HG03342 (cell line): ENCODE measurements at regions not wholly inside any gene's neighbourhood (a gene's known extent, or its start where the extent isn't known, plus 50 kb on each side); places are given as distances from the start of the nearest gene placed in this dataset.

Experiments
- ATAC-seq: cut with Tn5 transposase; IDR thresholded peaks from one replicate; pipeline ENCODE4 v1.9.1; 2021; ENCODE audit warnings: mild to moderate bottlenecking, moderate library complexity; ENCODE audit not compliant: unreplicated experiment

DNA sequence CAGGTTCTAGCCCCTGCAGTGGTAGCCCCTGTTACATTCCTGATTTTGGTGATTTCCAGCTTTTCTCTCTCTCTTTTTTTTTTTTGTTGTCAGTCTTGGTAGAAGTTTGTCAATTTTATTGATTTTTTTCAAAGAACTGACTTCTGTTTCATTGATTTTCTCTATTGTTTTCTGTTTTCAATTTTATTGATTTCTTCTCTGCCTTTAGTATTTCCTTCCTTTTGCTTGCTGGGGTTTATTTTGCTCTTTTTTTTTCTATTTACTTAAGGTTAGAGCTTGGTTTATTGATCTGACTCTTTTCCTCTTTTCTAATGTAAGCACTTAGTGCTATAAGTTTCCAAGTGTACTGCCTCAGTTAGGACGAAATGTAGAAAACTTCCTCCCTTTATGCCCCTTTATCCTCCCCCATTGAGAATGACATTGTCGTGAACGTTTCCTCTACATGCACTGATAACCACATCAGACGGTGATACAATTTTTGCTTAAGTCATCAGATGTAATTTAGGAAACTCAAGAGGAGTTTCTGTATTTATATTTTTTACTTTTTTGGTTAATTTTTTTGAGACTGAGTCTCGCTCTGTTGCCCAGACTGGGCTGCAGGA lies 81.1 kb upstream of the HS6ST1 start:
- ATAC-seq, result no peak

DNA sequence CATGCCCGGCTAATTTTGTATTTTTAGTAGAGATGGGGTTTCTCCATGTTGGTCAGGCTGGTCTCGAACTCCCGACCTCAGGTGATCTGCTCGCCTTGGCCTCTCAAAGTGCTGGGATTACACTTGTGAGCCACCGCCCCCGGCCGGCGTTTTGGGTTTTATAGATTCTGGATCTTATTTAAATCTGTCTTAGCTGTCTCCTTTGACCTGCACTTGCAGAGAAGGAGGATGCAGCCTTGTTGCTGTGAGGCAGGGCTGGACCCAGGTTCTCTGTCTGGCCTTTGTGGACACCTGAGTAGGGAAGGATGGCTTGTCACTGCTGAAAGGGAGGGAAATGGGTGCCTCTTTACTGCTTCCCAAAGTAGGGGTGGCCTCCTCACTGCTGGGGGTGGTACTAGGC lies 83.0 kb upstream of the HS6ST1 start:
- no peak for ATAC-seq

DNA sequence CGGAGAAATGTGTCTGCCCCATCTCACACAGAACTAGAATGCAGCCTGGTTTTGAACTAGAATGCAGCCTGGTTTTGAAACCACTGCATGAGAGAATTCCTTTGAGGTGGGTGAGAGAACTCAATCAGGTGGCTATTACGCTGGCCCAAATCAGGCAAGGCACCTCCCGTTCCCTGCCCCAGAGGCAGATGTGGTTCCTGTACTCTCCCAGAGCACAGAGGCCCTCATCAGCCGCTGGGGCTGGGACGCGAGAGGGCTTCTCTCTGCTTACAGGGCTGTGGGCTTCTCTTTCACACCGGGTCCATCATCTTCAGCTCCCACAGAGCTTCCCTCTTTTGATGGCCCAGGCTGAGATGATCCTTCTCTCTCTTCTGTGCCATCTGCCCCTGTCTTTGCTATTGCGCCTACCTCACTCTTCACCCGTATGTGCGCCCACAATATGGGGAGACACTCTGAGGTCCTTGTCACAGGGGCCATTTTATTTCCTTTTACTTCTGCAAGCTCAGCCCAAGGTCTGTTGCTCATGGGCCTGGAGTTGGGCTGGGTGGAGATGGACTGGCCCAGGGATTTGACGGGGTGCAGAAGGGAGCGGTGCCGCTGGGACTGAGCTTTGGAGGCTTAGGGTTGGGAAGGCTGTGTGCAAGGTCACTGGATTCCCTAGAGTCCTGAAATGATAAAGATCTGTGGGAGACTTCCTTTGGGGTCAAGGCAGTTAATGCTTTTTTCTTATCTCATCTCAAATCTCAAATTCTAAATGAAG lies 84.4 kb upstream of the HS6ST1 start:
- no peak for ATAC-seq

DNA sequence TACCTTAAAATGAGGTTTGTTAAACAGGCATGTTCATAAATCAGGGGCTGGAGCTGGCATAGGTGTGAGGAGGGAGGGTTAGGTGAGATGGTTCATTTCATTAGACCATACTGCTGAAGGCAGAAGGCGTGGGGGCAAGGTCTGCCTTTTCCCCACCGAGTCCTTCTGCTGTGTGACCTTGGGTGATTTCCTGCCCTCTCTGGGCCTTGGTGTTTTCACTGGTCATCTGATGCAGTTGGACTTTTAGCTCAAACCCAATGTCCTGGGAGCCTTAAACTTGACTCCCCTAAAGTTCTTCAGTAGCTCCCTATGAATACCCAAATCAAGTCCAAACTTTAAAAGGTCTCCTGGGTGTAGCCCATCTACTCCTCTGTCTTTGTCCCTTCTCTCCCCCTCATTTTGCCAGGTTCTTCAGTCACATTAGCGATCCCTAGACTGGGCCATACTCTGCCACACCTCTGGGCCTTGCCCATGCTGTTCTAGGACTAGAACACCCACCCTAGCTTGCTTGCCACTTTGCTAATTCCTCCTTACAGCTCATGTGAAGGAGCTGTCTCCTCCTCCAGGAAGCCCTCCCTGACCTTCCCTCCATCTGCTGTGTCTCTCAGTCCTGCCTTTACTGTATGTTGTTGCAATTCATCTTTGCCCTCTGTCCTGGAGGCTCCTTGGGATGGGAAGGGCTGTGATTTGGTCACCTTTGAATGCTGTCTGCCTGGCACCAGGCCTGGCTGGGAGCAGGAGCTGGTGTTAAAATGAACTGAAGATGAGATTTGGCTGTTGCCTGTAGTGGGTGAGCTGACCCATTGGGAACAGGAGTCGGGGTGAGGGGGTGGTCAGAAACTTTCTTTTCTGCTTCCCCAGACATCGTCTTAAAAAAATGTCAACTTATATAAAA lies 85.4 kb upstream of the HS6ST1 start:
- ATAC-seq, result no peak

DNA sequence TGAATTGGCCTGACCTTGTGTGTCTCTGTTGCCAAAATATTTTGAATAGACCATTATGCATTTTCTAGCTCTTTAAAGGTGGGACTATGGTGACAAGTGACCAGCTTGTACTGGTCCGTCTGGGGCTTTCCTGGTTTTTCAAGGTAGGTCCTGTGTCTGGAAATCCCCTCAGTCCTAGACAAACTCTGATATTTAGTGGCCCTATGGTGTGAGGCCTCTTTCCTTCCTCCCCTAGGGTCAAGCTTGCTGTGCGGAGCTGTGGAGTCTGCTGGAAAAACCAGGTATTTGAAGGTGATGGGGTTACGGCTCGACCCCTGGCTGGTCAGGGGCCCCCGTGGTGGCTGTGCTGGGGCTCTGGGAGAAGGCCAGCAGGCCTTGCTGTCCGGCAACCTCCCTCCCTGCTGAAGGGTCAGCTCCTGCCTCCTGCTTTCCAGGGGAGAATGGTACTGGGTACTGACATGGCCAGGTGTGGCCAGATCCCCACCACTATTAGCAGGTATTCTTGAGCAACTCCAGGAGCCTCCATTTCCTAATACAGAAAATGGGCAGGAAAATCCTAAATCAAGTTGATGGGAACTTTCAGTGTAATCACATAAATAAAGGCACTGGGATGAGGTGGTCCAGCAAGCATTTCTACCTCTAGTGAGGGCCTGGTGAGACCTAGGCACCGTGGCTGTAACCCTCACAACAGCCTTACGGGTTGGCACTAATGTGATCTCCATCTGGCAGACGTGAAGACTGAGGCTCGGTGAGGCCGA lies 86.2 kb upstream of the HS6ST1 start:
- ATAC-seq, result no peak

DNA sequence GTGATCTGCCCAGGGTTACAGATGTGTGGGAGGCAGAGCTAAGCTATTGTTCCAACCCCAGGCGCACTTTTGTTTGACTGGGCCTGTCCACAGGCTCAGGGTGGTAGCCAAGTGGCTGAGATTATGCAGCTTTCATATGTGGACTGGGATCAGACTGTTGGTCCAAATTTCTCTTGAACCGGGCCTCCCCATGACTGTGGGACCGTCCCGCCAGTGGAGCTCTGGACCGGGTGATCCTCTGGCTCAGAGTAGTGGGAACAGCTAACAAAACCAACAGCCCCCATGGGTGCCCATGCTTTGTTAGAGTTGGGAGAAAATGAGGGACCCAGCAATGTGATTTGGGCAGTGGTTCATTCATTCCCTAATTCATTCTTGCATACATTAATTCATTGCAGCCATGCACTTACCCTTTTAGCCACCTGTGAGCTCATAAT lies 86.8 kb upstream of the HS6ST1 start:
- no peak for ATAC-seq

DNA sequence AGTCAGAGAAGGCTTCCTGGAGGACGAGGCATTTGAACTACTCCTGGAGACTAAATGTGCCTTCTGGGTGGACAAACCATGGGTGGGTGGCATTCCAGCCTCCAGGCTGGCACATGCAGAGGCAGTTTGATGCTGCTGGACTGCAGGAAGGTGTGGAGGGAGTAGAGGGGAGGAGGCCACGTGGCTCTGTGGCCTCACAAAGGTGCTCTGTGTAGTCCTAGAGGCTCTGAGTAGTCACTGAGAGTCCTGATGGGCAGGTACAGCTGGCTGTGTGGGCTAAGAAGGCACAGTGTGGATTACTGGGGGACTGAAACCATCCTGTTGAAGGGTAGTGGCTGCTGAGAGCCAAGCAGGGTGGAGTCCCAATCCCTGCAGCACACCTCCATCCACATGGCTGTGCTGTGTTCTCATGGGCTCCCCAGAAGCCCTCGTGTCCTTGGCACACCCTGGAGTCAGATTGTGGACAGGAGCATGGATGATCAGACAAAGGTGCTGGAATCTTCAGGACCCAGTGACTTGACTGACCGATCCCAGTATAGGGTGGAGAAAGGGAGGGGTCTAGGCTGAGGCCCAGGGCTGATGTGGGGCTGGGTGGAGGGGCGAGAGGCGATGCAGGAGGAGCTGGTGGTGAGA lies 87.4 kb upstream of the HS6ST1 start:
- ATAC-seq, result no peak

DNA sequence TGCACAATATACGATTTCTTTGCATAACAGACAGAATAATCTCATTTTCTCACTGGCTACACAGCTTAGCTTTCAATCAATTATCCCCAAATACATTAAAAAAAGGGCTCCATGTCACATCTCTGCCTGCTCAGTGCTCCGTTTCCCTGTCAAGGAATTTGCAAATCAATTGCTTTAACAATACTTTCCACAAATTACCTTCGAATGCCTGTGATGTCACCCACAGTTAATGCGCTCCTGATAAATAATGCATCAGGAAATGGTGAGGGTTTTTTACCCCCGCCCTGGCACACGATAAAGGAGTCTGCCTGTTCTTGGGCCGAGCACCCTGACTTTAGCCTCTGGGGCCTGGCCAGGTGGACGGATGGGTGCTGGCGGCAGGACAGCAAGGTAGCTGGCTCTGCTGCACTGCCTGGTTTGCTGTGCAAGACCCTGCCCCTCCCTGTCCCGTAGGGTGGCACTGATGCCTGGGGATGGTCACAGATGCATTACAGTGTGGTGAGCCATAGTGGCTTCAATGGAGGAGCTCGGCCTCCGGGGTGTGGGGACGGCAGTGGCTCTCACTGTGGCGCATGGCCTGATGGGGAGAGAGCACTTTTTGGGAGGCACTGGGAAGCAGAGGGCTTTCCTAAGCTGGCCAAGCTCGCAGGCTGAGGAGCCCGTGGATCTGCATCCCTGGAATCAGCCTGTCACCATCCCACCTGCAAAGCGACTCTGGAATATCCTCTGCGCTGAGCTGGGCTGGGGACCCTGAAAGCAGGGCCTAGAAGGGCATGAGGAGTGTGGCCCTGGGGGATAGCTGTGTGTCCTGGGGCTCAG lies 88.3 kb upstream of the HS6ST1 start:
- ATAC-seq, result no peak

DNA sequence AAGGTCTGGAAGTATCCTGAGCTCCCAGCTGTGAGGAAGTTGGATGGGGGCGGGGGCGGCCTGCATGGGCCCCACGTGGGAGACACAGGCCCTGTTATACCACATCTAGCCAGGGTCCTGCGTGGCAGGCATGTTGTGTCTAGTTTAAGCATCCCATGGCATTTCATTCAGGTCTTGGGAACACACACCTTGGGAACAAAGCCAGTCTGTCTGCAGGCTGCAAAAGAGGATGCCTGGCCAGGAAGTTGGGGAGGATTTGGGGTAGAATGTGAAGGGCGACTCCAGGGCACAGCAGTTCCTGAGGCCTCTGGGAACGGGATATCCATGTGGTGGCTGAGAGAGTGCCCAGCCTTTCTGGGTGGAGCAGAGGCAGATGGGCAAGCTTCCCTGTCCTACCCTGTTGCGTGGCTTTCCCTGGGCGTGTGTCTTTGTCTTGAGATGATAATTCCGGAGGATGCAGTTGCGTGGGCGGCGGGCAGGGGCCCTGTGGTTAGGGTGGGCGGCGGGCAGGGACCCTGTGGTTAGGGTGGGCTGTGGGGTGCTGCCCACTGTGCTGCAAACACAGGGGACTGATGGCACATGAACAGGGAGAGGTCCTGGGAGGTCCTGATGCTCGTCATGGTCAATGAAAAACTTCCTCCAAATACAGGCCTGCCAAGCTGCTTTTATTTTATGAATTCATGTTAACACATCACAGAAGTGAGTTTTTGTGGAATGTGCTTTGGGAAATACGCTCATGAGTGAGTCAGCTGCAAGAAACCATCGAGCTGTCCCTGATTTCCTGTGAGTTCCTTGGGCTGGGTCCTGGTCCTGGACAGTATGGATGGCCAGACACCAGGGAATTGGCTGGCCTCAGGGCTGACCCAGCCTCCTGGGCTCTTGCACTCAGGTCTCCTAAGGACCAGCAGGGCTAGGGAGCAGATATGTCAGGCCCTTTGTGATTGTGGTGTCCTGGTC lies 90.0 kb upstream of the HS6ST1 start:
- no peak for ATAC-seq

DNA sequence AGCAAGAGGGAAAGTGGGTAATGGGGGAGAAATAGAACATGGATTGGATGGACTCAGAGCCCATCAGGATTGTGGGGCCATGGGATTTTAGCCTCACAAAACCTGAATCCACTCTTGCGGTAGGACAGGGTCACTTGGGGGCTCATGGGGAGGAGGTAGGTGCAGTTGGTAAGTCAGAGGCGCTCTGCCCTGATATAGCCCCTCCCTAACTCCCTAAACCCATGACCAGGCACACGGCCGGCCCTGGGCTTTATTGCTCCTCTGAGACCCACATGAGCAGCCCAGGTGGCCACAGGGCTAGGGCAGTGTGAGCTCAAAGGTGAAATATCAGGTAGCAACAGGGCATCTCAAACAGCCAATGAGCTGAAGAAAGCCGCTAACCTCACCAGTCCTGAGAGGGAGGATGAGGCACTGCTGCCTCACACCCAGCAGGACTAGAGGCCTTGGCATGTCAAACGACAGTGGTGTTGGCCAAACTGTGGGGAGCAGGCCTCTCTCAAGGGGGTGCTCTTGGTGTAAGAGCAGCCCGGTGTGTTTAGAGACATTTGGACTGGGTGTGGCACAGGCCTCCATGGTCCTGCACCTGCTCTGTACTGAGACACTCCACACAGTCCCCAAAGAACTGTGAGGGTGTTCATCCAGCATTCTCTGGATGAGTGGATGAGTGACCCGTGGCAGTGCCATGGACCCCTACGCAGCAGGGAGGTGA lies 90.8 kb upstream of the HS6ST1 start:
- no peak for ATAC-seq

DNA sequence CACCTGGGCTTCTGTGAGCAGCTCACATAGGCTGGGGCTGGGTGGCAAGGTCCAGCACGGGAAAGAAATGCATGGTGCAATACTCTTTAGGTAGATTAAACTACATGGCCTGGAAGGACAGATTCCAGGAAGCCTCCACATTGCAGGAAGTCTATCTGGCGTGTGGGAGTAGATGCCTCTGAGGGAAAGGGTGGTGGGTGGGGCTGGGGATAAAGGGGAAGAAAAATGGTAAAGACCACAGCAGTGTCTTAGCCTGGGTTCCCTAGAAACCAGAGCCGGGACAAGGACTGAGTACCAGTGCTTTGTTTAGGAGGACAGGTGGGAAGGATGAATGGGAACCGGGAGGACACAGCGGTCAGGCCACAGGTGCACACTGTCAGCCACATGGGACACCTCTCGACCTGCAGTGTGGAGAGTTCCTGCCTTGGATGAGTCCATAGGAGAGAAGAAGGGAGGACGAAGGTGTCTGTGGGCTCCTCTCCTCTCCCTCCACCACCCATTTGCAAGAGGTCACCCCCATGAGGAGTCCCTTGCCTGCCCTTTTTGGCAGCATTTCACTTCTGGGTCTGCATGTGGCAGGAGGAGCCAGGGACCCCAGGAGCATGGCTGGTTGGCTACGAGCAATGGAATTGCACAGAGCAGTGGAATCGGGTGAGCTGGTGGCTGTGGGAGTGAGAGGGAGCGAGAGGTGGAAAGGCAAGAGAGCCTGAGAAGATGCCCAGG lies 91.5 kb upstream of the HS6ST1 start:
- ATAC-seq, result no peak

DNA sequence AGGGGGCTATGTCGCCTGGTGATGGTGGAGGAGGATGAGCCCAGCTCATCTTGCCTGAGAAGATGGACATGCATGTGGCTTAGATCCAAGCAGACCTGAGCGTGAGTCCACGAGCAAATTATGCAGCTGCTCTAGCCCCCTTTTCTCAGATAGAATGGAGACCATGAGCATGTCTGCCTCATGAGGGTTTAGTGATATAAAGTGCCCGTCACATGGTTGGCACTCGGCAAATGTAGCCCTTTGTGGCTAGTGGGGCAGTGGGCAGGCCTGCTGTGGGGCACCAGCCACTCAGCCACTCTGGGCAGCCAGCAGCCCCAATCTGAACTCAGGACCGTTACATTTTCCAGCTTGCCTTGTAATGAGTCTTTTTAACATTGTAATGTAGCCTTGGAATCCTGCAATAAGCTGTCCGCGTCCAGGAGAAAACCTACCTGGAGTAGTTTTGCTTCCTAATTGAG lies 92.1 kb upstream of the HS6ST1 start:
- ATAC-seq, result no peak

DNA sequence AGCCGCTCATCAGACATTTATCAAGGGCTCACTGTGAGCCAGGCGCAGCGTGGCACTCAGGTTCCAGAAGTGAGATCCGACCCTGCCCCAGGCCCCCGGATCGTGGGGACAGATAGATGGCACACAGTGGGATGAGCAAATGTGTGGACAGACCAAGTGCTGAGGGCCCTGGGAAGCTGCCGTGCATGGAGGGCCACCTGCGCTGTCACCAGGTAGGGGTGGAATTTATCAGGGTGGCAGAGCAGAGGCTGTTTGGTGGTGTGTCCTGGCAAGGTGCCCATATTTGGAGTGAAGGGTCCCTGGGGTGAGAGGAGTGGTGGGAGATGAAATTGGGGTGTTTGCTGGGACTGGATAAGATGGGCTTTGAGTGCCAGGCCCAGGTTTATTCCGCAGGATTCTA lies 92.8 kb upstream of the HS6ST1 start:
- no peak for ATAC-seq

DNA sequence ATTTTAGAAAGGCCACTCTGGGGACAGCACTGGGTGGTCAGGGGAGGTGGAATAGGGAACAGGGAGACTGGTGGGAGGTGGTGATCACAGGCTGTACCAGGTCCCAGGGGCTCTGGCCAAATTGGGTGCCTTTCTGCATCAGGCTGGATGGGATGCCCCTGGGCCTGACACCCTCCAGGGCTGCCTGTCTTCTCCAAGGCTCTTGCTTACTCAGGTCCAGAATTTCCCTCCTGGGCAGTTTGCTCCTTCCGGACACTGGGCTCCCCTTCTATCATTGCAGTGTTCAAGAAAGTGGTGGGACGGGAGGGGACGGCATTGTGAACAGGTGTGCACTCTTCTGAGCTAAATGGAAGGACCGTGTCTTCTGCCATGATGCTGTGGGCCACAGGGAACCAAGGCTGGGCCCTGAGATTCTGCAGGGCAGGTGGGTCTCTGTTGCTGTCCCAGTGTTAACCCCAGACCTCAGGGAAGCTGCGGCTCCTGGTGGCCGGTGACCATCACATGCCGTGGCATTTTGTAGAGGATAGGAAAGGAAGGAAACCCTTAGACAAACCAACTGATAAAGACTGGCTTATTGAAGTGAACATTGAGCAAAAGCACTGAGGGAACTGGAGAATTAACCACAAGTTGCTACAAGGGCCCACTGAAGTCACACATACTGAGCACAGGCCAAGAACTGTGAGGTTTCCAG lies 93.7 kb upstream of the HS6ST1 start:
- ATAC-seq, result no peak

DNA sequence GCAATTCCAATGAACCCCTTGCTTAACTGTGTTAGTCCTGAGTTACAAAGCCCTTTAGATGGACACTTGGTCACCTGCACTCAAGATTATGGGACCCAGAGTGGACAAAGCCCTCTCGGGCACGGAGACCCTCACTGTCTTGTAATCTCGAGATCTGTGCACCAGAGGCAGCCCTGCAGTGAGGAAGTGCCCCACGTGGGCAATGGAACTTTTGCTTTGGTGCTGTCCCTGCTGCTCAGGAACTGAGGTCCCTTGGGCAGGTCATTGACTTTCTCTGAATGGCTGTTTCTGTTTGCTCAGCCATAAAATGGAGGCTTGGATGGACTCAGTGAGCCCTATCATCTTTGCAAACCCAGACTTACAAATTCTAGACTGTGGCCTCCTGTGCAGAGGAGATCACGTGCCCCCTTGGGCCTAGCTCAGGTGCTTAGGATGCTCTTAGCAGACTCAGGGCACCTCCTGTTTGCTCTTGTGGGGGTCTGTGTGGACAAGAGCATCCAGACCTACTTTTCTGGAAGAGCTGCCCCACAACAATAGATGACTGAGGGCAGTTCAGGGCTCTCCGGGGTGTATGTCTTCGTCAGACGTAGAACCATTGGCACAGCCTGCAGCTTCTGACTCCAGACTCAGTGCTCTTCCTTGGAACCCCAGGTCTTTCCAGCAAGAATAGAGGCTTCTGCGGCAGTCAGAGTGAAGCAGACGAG lies 94.5 kb upstream of the HS6ST1 start:
- no peak for ATAC-seq

DNA sequence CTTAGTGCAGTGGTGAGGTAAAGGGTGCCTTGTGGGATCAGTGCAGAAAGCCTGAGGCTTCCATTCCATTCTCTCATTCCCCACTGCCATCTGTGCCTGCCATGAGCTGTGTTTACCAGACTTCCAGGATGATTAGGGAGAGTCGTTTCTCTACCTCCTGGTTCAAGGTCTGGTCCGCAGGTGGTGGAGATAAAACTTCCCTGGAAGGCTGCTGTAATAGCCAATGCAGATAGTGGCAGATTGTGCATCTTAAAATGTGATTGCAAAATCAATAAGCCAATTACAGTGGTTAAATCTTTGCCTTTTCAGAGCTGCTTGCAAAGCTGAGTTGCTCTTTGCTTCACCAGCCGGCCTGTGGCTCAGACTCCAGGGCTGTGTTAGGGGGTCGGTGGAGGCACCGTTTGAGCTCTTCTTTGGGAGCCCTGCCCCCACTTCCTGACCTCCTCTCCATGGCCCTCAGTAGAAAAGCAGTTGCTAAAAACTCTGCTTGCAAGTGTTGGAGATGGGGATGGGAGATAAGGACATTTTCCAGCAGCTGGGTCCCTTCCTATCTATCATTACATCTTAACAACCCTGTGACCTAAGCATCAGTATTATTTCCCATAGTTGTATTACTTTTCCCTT lies 95.2 kb upstream of the HS6ST1 start:
- no peak for ATAC-seq
